ENCODE measurements at regions not wholly inside any gene's neighbourhood (a gene's known extent, or its start where the extent isn't known, plus 50 kb on each side); places are given as distances from the start of the nearest gene placed in this dataset.

DNA sequence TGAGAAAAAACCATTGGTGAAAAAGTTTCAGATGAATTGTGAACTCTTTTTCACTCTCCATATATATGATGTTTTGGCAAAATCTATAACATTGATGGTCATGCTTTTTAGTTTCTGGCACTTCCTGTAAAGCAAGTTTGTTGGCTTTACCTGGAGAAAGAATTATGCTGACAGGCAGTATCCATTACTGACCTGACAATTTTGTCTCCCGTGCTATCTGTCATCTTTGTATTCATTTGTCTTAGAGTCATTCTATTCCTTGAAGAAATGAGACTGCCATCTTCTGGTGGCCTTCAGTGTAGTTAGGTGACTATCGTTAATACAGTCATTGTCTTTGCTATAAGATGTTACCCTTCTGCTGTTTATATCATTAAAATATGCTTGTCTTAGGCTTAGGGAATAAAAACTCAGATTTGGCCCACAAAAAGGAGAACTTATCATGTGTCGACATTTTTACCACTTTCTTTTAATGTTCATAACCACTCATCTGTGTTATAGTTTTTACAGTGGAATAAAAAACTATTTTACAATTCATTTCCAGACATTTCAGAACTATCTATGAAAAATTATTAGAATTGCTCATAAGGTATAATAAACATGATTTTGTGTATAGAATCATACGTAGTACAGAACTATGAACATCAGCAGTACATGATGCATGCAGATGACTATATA is 707.0 kb downstream of the EPM2A start (continued):
- TF ChIP-seq NCOA1 (CRISPR knock-in tag; IDR thresholded peaks at IDR 0.05) (no peak), FIP1L1 (IDR thresholded peaks at IDR 0.05; ENCODE audit: borderline replicate concordance, insufficient read depth, low read depth, low read length) (no peak), ARHGAP35 (CRISPR knock-in tag; IDR thresholded peaks at IDR 0.05; ENCODE audit: borderline replicate concordance) (no peak), ZNF180 (CRISPR knock-in tag; IDR thresholded peaks at IDR 0.05; ENCODE audit: borderline replicate concordance, low read depth) (no peak), STAT5B (CRISPR knock-in tag; IDR thresholded peaks at IDR 0.05) (no peak), TRIM22 (IDR thresholded peaks at IDR 0.05) (no peak), MED1 (CRISPR knock-in tag; IDR thresholded peaks at IDR 0.05) (0 out of 2 replicates have a peak, but pooled peaks have one; percentile 16), GATAD2A (CRISPR knock-in tag; IDR thresholded peaks at IDR 0.05) (peak; percentile 32; the same call in 1 of the 2 replicates), HMG20B (CRISPR knock-in tag; conservative IDR thresholded peaks at IDR 0.05) (no peak), ZNF839 (CRISPR knock-in tag; IDR thresholded peaks at IDR 0.05; ENCODE audit: borderline replicate concordance) (no peak), MAFF (IDR thresholded peaks at IDR 0.05; ENCODE audit: low read depth, low read length) (peak; percentile 76), ZFP91 (CRISPR knock-in tag; IDR thresholded peaks at IDR 0.05; ENCODE audit: borderline replicate concordance) (no peak), ZNF354B (CRISPR knock-in tag; IDR thresholded peaks at IDR 0.05) (no peak), STAG1 (CRISPR knock-in tag; IDR thresholded peaks at IDR 0.05) (peak; percentile 66), MYC (CRISPR knock-in tag; IDR thresholded peaks at IDR 0.05; ENCODE audit: borderline replicate concordance) (no peak), MIXL1 (CRISPR knock-in tag; IDR thresholded peaks at IDR 0.05) (0 out of 2 replicates have a peak, but pooled peaks have one; percentile 29), ZNF17 (CRISPR knock-in tag; IDR thresholded peaks at IDR 0.05) (no peak), PITX1 (CRISPR knock-in tag; IDR thresholded peaks at IDR 0.05) (no peak), ELF4 (CRISPR knock-in tag; IDR thresholded peaks at IDR 0.05; ENCODE audit: borderline replicate concordance) (no peak), ZNF841 (CRISPR knock-in tag; IDR thresholded peaks at IDR 0.05; ENCODE audit: borderline replicate concordance) (no peak), ZNF530 (CRISPR knock-in tag; IDR thresholded peaks at IDR 0.05; ENCODE audit: low read depth) (no peak), ZNF792 (CRISPR knock-in tag; IDR thresholded peaks at IDR 0.05) (0 out of 2 replicates have a peak, but pooled peaks have one; percentile 55), AGO2 (optimal IDR thresholded peaks at IDR 0.05; ENCODE audit: low read depth, low read length) (no peak), ZNF589 (CRISPR knock-in tag; conservative IDR thresholded peaks at IDR 0.05) (no peak), KDM2A (CRISPR knock-in tag; IDR thresholded peaks at IDR 0.05; ENCODE audit: borderline replicate concordance, low read depth) (no peak), HNRNPL (IDR thresholded peaks at IDR 0.05; ENCODE audit: low read depth, low read length) (no peak), RFXANK (CRISPR knock-in tag; IDR thresholded peaks at IDR 0.05) (no peak), SRY (CRISPR knock-in tag; IDR thresholded peaks at IDR 0.05) (no peak), KDM6A (CRISPR knock-in tag; IDR thresholded peaks at IDR 0.05; ENCODE audit: low read depth) (no peak)
- TF ChIP-seq, protein P1, sequence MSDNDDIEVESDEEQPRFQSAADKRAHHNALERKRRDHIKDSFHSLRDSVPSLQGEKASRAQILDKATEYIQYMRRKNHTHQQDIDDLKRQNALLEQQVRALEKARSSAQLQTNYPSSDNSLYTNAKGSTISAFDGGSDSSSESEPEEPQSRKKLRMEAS (IDR thresholded peaks at IDR 0.05), result no peak
- TF ChIP-seq, protein P2, sequence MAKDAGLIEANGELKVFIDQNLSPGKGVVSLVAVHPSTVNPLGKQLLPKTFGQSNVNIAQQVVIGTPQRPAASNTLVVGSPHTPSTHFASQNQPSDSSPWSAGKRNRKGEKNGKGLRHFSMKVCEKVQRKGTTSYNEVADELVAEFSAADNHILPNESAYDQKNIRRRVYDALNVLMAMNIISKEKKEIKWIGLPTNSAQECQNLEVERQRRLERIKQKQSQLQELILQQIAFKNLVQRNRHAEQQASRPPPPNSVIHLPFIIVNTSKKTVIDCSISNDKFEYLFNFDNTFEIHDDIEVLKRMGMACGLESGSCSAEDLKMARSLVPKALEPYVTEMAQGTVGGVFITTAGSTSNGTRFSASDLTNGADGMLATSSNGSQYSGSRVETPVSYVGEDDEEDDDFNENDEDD (CRISPR knock-in tag; IDR thresholded peaks at IDR 0.05; ENCODE audit: borderline replicate concordance), result no peak

Measured in HepG2 (cell line).